Left kidney (tissue), 1 donor: ENCODE measurements at regions not wholly inside any gene's neighbourhood (a gene's known extent, or its start where the extent isn't known, plus 50 kb on each side); places are given as distances from the start of the nearest gene placed in this dataset.
A peak's percentile ranks its signal among the peaks of the same experiment; 100 is the strongest.

Experiments used
- DNase-seq: peaks from one replicate; pipeline ENCODE4 v3.0.0-alpha.2; 2013

GRCh38 chr11:45436966-45437365, 150.8 kb upstream of the SYT13 start:
- DNase-seq = no peak

GRCh38 chr11:45436118-45436517, 150.0 kb upstream of the SYT13 start:
- no peak for DNase-seq

DNA sequence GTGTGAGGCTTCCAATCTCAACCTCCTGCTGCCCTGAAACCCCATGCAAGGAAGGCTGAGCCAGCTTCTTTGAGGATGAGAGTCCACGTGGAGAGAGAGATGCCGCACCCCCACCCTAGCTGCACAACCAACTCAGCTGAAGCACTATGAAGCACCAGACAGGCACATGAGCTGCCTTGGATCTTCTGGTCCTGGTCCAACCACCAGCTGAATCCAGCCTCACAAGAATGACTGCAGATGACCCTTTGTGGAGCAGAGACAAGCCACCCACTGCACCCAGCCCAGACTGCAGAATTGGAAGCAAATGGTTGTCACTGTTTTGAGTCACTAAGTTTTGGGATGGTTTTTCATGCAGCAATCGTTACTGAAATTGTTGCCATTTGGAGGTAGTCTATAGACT, 149.6 kb upstream of the SYT13 start:
- no peak for DNase-seq

- no peak for DNase-seq
These were observed 146.8 kb upstream of the SYT13 start for GRCh38 chr11:45432910-45433309.

GRCh38 chr11:45432100-45432499, 146.0 kb upstream of the SYT13 start:
- DNase-seq = no peak

DNA sequence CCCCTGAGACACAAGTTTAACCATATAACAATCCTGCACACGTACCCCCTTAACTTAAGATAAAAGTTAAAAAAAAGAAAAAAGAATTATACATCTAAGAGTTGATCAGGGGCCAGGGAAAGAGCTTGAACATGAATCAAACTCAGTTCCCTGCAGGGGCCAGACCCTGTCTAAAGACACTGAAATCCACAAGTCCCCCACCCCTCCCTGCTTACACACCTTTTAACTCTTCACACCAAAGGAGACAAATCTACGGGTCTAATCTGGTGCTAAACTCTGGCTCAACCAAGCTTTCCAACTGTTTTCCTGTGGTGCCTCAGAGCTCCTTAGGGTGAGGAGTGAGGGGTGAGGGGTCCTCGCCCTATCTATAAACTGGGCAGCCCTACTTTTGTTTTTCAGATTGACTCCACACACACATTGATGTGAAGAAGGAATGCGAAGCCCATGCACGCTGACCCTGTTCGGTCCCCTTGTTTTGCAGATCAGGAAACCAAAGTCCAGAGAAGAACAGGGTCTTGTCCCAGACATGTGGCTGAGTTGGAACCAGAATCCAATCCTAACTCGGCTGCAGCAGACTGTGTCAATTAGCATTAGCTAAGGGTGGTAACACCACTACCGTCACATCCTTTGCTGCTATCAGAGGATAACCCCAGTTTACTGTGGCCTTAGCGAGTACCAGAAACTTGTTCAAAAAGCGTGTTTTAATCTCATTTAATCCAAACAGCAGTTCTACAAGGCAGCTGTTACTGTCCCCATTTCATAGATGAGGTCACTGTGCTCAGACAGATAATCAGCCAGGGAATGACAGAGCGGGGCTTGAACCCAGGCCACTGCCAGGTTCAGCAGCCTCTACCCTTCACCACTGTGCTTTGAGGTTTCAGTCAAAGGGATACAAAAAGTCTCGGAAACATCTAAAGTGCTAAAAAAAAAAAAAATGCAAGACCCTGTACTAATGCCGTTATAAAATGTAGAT, 145.2 kb upstream of the SYT13 start:
- no peak for DNase-seq

- no peak for DNase-seq
These were observed 144.2 kb upstream of the SYT13 start for GRCh38 chr11:45430361-45430760.

DNA sequence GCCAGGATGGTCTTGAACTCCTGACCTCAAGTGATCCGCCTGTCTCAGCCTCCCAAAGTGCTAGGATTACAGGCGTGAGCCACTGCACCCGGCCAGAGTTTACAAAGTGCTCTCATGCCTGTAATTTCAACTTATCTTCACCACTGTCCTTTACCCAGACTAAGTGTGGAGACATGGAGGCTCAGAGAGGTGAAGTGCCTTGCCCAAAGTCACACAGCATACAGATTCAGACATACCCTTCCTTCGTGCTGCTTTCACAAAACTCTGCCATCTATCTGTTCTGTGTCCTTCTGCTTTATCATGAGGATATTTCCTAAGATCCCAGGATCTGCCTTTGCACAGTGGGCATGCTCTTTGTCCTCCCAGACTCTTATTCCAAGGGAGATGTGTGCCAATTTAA, 143.6 kb upstream of the SYT13 start:
- DNase-seq = no peak

DNA sequence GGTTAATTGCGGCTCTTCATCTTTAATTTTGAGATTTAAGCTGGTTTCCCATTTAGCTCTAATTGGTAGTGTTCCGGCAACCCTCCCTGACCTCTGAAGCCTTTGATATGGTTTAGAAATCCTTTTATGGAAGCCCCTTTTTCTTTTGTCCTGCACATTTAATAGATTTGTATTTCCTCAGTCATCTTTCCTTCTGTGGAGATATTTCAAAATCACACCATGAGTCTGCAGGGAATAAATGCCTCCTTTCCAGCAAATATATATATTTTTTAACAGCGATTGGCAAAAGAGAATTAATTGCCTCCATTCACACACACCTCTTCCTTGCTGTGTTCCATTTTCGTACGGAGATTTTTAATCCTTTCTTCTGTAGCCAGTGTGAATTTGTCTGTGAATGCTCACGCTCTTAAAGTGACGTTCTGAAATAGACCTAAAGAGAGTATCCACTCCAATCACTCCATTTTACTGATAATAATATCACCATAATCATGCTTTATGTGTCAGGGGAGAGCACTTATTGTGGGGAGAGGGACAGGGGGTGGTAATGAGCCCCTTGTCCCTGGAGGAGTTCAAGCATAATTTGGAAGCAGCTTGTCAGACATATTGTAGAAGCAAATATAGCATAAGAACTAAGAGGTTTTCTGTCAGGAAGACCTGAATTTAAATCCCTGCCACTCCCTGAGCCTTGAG, 142.5 kb upstream of the SYT13 start:
- no peak for DNase-seq

GRCh38 chr11:45428116-45428515, 142.0 kb upstream of the SYT13 start:
- DNase-seq = no peak

DNA sequence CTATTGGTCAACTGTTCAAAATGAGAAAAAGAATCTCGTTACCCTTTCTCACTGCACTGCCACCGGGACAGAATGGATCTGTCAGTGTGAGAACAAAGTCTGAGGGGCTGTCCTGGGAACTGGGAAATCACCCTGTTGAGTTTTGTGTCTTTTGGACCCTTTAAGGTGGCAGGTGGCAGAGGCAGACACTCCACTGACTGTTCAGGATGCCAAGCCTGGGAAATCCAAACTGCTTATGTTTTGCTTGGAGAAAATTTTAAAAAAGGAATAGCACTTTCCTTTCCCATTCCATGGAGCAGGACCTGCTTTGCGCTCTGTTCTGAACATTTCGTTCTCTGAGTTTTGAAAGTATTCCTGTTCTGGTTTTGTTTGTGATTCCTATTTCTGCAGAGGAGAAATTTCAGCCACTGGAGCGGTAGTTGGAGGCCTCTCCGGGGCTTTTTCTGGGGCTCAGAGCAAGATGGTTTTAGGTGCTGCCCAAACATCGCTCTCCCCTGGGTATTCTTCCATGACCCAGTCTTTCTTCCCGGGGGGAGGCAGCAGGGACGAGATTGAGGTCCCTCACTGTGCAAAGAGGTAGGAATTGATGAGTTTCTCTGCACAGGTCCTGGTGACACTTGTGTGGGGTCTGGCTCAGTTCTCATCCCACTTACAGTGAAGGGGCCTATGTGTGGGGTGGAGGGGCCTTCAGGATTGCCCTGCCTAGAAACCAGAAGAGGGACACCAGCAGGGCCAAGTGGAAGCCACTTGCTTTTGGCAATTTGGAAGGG, 138.5 kb upstream of the SYT13 start:
- DNase-seq = no peak

DNA sequence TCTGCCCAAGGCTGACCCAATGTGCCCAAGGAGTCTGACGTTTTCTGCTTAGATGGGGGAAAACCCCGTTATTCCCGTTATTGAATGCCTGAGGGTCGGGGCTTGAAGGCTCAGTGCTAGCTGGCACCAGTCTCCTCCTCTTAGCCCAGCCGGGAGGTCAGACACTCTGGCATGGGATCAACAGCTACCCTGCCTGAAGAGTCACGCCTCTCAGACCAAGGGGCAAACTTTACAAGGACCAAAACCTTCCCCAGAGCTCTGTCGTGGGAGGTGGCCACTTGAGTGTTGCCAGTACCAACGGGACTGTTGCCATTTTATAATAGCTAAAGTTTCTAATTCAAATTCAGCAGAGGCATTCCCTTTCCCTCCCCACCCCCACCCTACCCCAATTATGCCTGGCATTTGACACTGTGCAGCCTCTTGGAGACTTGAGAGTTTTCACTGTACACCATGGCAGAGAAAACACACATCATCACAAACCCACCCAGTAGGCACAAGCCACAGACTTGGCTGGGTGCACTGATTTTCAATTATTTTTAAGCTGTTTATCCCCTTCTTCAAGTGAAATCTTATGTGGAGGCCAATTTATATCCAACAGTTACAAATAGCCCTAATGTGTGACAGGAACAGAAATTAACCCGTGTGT, 137.5 kb upstream of the SYT13 start:
- no peak for DNase-seq

DNA sequence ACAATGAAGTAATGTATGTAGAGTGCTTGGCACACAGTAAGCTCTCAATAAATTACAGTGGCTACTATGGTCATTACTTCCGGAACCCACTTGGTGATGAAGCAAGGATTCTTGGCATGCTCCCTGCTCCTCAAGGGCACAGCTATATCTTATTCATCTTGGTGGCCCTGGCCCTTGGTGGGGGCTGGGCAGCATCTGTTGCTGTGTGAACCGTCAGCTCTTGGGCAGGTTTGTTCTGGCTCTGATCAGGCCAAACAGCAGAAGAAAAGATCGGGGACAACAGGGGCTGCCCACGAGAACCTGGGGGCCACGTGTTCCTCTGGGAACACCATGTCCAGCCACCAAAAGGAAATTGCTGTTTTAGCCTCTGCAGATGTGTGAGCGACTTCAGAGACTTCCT, 136.9 kb upstream of the SYT13 start:
- no peak for DNase-seq

DNA sequence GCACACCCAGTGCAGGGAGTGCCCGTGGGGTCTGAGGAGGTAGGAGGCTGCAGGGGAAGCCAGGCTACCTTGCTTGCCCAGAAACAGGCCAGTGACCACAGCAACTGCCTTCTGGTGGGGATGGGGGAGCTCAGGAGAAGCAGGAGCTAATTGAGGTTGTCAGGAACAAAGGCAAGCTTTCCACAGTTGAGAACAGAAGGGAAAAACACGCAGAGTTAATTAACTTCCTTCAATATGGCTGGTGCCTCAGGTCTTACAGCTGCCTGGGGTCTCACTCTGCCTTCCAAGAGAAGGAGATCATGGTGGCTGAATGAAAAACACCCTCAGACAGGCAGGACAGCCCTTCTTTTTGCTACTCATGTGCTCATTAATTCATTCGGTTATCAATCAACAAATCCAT, 127.9 kb upstream of the SYT13 start:
- DNase-seq = no peak

GRCh38 chr11:45413156-45413858, 127.2 kb upstream of the SYT13 start:
- peak; percentile 46 for DNase-seq

DNA sequence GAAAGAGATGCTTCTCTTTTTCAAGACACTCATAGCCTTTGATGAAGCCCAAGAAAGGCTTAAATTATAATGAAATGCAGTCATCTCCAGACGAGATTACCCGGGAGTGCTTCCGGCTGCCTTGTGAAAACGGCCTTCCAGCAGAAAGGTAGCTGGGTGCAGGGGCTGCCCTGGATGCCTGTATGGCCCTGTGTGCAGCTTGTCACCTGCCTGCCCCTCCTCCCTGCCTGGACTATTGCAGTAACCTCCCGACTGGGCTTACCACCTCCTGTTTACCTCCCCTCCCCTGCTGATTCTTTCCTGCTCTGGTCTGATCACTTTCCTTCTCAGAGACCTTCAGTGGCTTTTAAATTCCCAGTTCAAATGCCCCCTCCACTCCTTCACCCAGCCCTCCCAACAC, 126.4 kb upstream of the SYT13 start:
- no peak for DNase-seq

DNA sequence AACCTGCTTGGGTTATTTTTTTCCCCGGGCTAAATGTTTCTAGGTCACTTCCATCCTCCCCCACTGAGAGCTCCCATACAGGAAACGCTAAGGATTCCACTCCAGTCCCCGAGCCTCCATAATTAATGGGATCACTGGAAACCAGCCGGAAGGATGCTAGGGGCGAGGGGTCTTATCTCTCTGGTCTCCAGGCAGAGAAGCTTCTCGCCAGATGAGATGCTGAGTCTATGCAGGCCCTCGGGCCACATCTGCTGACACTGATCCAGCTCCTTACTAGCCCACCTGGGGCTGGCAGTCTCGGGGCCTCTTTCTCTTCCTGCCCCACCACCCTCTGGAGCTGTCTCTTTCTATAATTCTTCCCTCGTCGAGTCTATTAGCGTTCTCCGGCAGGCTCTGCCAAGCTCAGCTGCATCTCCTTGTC, 125.9 kb upstream of the SYT13 start:
- no peak for DNase-seq

- DNase-seq = no peak
These were observed 125.2 kb upstream of the SYT13 start for GRCh38 chr11:45411228-45411946.

DNA sequence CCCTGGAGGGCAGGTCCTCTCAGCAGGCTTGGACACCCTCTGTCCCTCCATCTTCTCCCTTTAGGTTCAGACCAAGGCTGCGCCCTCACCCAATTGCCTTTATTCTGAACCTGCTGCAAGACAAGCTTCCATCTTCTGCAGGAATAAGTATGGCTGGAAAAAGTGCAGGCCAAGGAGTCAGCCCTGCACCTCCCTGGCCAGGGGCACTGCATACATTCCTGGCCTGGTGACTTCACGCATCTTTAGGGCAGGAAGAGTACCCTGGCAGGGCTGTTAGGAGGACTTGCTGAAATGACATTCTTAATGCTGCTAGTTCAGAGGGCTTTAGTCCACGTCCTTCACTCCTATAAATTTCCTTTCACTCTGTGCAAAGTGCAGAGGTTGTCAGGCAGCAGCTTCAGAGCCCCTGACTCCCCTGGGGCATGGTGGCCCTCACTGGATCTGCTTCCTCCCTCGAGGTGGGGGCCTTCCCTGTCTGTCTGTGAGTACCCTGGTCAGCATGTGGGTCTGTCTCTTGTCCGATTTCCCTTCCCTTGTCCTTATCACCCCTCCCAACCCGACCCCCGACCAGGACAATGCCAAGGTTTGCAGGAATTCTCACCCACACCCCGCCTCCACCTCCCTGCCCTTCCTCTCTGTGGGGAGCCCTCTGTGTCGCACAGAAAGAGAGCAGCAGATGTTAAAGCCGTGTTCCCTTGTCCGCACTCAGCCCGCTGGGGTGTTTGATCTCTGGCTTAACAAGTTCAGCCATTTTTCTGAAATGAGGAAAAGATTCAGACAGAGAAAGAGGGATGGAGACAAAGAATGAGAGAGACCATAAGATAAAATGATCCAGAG, 124.5 kb upstream of the SYT13 start:
- no peak for DNase-seq

DNA sequence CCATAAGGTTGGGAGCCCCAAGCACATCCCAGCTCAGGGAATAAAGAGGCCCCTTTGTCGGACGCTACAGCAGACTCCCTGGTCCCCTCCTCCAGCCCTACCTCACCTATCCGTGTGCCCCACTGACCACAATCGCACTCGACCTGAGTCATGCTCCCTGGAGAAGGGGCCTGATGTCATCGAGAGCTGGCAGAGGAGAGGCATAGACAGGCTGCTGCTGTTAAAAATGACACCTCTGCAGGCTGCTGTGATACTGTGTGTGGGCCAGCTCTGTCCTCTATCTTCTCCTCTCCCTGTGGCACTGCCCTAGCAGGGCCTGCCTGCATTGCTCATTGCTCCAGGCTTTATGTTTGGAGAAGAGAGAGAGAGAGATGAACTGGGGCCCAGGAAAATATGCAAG, 123.4 kb upstream of the SYT13 start:
- no peak for DNase-seq
